H9 (cell line): ENCODE measurements at regions not wholly inside any gene's neighbourhood (a gene's known extent, or its start where the extent isn't known, plus 50 kb on each side); places are given as distances from the start of the nearest gene placed in this dataset.

Experiments
- DNase-seq: peaks from one replicate; pipeline ENCODE4 v3.0.0-alpha.2; 2017
- H2AFZ ChIP-seq: one replicate; pipeline ENCODE4 v1.6.1; 2013; ENCODE audit warnings: mild to moderate bottlenecking, low read length, control low read depth, moderate library complexity
- H2AK5ac ChIP-seq: 2 replicates; pipeline ENCODE4 v1.6.1; 2013; ENCODE audit warnings: low read length, control low read depth, mixed read lengths; ENCODE audit not compliant: insufficient read length
- H2BK120ac ChIP-seq: one replicate; pipeline ENCODE4 v1.6.1; 2013; ENCODE audit warnings: low read depth, mild to moderate bottlenecking, low read length, control low read depth, inconsistent platforms; ENCODE audit not compliant: poor library complexity, severe bottlenecking
- H2BK12ac ChIP-seq: 2 replicates; pipeline ENCODE4 v1.6.1; 2013; ENCODE audit warnings: low read length, control low read depth, mixed read lengths, low read depth; ENCODE audit not compliant: insufficient read length
- H2BK15ac ChIP-seq: 2 replicates; pipeline ENCODE4 v1.6.1; 2013; ENCODE audit warnings: low read depth, low read length, control low read depth
- H2BK20ac ChIP-seq: one replicate; pipeline ENCODE4 v1.6.1; 2013; ENCODE audit warnings: low read depth, mild to moderate bottlenecking, low read length, control low read depth, inconsistent platforms; ENCODE audit not compliant: poor library complexity, severe bottlenecking
- H2BK5ac ChIP-seq: 2 replicates; pipeline ENCODE4 v1.6.1; 2013; ENCODE audit warnings: low read length, control low read depth, mixed read lengths; ENCODE audit not compliant: insufficient read length
- H3K14ac ChIP-seq: 2 replicates; pipeline ENCODE4 v1.6.1; 2013; ENCODE audit warnings: low read length, control low read depth; ENCODE audit not compliant: insufficient read depth
- H3K18ac ChIP-seq: 2 replicates; pipeline ENCODE4 v1.6.1; 2013; ENCODE audit warnings: low read depth, mild to moderate bottlenecking, mixed read lengths, low read length, control low read depth; ENCODE audit not compliant: insufficient read length
- H3K23ac ChIP-seq: 2 replicates; pipeline ENCODE4 v1.6.1; 2013; ENCODE audit warnings: low read length, control low read depth, mixed read lengths, low read depth; ENCODE audit not compliant: insufficient read length
- H3K23me2 ChIP-seq: 2 replicates; pipeline ENCODE4 v1.6.1; 2013; ENCODE audit warnings: low read depth, mild to moderate bottlenecking, mixed read lengths, low read length, control low read depth; ENCODE audit not compliant: insufficient read length, poor library complexity, severe bottlenecking
- H3K27ac ChIP-seq: 2 replicates; pipeline ENCODE4 v1.5.1; 2013; ENCODE audit warnings: low read length, control low read depth, mixed read lengths, low read depth; ENCODE audit not compliant: insufficient read length
- H3K27me3 ChIP-seq: 2 replicates; pipeline ENCODE4 v1.6.1; 2013; ENCODE audit warnings: low read length, control low read depth, inconsistent platforms; ENCODE audit not compliant: insufficient read depth
- H3K4ac ChIP-seq: 2 replicates; pipeline ENCODE4 v1.6.1; 2013; ENCODE audit warnings: low read depth, mild to moderate bottlenecking, control low read depth, inconsistent platforms, low read length, moderate library complexity
- H3K4me1 ChIP-seq: 2 replicates; pipeline ENCODE4 v1.6.1; 2013; ENCODE audit warnings: low read length, control low read depth, inconsistent platforms; ENCODE audit not compliant: insufficient read depth
- H3K4me2 ChIP-seq: 2 replicates; pipeline ENCODE4 v1.6.1; 2013; ENCODE audit warnings: low read length, control low read depth, mixed read lengths; ENCODE audit not compliant: insufficient read length, insufficient read depth
- H3K56ac ChIP-seq: 2 replicates; pipeline ENCODE4 v1.6.1; 2013; ENCODE audit warnings: low read depth, mild to moderate bottlenecking, mixed read lengths, low read length, control low read depth; ENCODE audit not compliant: insufficient read length
- H3K79me1 ChIP-seq: 2 replicates; pipeline ENCODE4 v1.6.1; 2013; ENCODE audit warnings: low read depth, mild to moderate bottlenecking, moderate library complexity, low read length, control low read depth, inconsistent platforms; ENCODE audit not compliant: insufficient read depth, poor library complexity, severe bottlenecking
- H3K79me2 ChIP-seq: 2 replicates; pipeline ENCODE4 v1.6.1; 2013; ENCODE audit warnings: low read length, control low read depth, inconsistent platforms; ENCODE audit not compliant: insufficient read depth
- H3K9ac ChIP-seq: 2 replicates; pipeline ENCODE4 v1.6.1; 2013; ENCODE audit warnings: low read length, control low read depth, mixed read lengths; ENCODE audit not compliant: insufficient read length; ENCODE audit errors: extremely low read depth
- H3K9me3 ChIP-seq: one replicate; pipeline ENCODE4 v1.6.1; 2013; ENCODE audit warnings: low read depth, low read length, inconsistent platforms; ENCODE audit not compliant: control insufficient read depth
- H3T11ph ChIP-seq: one replicate; pipeline ENCODE4 v1.6.1; 2013; ENCODE audit warnings: mild to moderate bottlenecking, low read length, control low read depth, inconsistent platforms
- H4K20me1 ChIP-seq: one replicate; pipeline ENCODE4 v1.6.1; 2013; ENCODE audit not compliant: control insufficient read depth, insufficient read length, insufficient read depth
- H4K5ac ChIP-seq: 2 replicates; pipeline ENCODE4 v1.6.1; 2013; ENCODE audit warnings: low read depth, mild to moderate bottlenecking, mixed read lengths, low read length, control low read depth; ENCODE audit not compliant: insufficient read length
- H4K8ac ChIP-seq: replicated peaks from 2 replicates; pipeline ENCODE4 v1.6.1; 2013; ENCODE audit warnings: low read length, control low read depth, mixed read lengths, low read depth; ENCODE audit not compliant: insufficient read length
- H4K91ac ChIP-seq: 2 replicates; pipeline ENCODE4 v1.6.1; 2013; ENCODE audit warnings: low read depth, mild to moderate bottlenecking, moderate library complexity, mixed read lengths, low read length, control low read depth; ENCODE audit not compliant: insufficient read length
- H3K27ac Mint-ChIP-seq, 3 experiments: 2 replicates in 2 of 3; 3 replicates in 1 of 3; pipeline ENCODE4 v1.8.0; 2020 to 2021; ENCODE audit warnings: mixed read lengths in 3 of 3, mild to moderate bottlenecking in 1 of 3, moderate library complexity in 1 of 3
- H3K27me3 Mint-ChIP-seq: 2 replicates; pipeline ENCODE4 v1.8.0; 2021; ENCODE audit warnings: low read depth, mild to moderate bottlenecking, moderate library complexity, mixed read lengths
- H3K36me3 Mint-ChIP-seq, 3 experiments: 2 replicates in 2 of 3; 3 replicates in 1 of 3; pipeline ENCODE4 v1.8.0; 2020 to 2021; ENCODE audit warnings: low read depth in 3 of 3, mixed read lengths in 3 of 3; ENCODE audit not compliant: insufficient read depth in 1 of 3
- H3K4me1 Mint-ChIP-seq, 2 experiments: 2 replicates each; pipeline ENCODE4 v1.8.0; 2020; ENCODE audit warnings: mixed read lengths in 2 of 2
- H3K4me3 Mint-ChIP-seq, 2 experiments: 2 replicates in 1 of 2; 3 replicates in 1 of 2; pipeline ENCODE4 v1.8.0; 2020 to 2021; ENCODE audit warnings: mild to moderate bottlenecking in 2 of 2, mixed read lengths in 2 of 2, moderate library complexity in 1 of 2
- H3K9me3 Mint-ChIP-seq, 2 experiments: 2 replicates in 1 of 2; 3 replicates in 1 of 2; pipeline ENCODE4 v1.8.0; 2020; ENCODE audit warnings: mild to moderate bottlenecking in 2 of 2, mixed read lengths in 2 of 2, moderate library complexity in 1 of 2
- WGBS: extraction: QIAGEN DNeasy Blood & Tissue Kit; methylation state at CpG from one replicate; pipeline ENCODE4 v1.1.7; 2013; ENCODE audit warnings: missing lambda C conversion rate, low lambda C conversion rate, mixed read lengths; ENCODE audit not compliant: insufficient read length; ENCODE audit errors: extremely low coverage; 5-methylcytosine and 5-hydroxymethylcytosine counted together
- TF ChIP-seq, protein P1 (sequence below): fragments of 200-600 bp; sonication (generic); conservative IDR thresholded peaks from 3 replicates; pipeline ENCODE4 v1.8.0; 2021; ENCODE audit warnings: antibody characterized with exemption, mild to moderate bottlenecking

DNA sequence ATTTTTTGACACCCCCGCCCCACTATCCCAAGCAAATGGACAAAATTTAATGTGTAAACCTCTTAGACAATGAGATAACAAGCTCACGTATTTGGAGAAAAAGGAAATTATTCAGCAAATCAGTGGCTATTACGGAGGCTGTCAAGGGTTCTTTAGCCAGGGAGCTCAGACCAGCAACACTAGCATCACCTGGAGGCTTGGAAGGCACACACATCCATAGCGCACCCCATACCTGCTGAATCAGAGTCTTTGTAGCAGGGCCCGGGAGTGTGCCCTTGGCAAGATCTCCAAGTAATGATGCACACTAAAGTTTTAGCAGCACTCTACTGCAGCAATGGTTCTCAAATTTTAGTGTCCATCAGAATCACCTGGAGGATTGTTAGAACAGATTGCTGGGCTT is 223.2 kb upstream of the BTBD3 start:
- TF ChIP-seq, protein P1, sequence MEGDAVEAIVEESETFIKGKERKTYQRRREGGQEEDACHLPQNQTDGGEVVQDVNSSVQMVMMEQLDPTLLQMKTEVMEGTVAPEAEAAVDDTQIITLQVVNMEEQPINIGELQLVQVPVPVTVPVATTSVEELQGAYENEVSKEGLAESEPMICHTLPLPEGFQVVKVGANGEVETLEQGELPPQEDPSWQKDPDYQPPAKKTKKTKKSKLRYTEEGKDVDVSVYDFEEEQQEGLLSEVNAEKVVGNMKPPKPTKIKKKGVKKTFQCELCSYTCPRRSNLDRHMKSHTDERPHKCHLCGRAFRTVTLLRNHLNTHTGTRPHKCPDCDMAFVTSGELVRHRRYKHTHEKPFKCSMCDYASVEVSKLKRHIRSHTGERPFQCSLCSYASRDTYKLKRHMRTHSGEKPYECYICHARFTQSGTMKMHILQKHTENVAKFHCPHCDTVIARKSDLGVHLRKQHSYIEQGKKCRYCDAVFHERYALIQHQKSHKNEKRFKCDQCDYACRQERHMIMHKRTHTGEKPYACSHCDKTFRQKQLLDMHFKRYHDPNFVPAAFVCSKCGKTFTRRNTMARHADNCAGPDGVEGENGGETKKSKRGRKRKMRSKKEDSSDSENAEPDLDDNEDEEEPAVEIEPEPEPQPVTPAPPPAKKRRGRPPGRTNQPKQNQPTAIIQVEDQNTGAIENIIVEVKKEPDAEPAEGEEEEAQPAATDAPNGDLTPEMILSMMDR, result peak; percentile 32; the same call in 1 of the 3 replicates
- H3K9ac ChIP-seq, result no peak overlapping the region

More for the DNA sequence above, 223.2 kb upstream of the BTBD3 start:
- no peak overlapping the region for H3K4ac ChIP-seq
- H3K56ac ChIP-seq, result no peak overlapping the region
- H3K4me1 ChIP-seq, result no peaks in the 10 kb centered on the region
- no peak overlapping the region for H2BK20ac ChIP-seq
- no peak overlapping the region for H3K27ac Mint-ChIP-seq
- no peak overlapping the region for H2BK12ac ChIP-seq
- no peak overlapping the region for H3K4me2 ChIP-seq
- H3K27me3 ChIP-seq, result no peaks in the 10 kb centered on the region
- no peak overlapping the region for H3T11ph ChIP-seq
- H3K4me3 Mint-ChIP-seq, result no peak overlapping the region
- H4K8ac ChIP-seq, result no peak overlapping the region
- no peaks in the 10 kb centered on the region for H3K9me3 ChIP-seq
- H2BK15ac ChIP-seq, result no peak overlapping the region
- peaks cover 8 to 9% of the 10 kb centered on the region in 2 experiments; a peak in 3 of 4 replicates for H3K4me1 Mint-ChIP-seq
- H3K9me3 Mint-ChIP-seq, result peaks cover 8 to 9% of the 10 kb centered on the region in 2 experiments; a peak in 4 of 5 replicates
- H3K23me2 ChIP-seq, result no peaks in the 10 kb centered on the region
- DNase-seq, result no peak
- H3K79me1 ChIP-seq, result no peaks in the 10 kb centered on the region
- H4K91ac ChIP-seq, result no peak overlapping the region
- no peak overlapping the region for H2AK5ac ChIP-seq
- WGBS, result no CpG with 5 or more reads among the region's 5 CpGs
- H2AFZ ChIP-seq, result no peak overlapping the region
- no peak overlapping the region for H3K14ac ChIP-seq
- H4K20me1 ChIP-seq, result no peaks in the 10 kb centered on the region
- H3K36me3 Mint-ChIP-seq, result peaks cover 0 to 10% (median 5%) of the 10 kb centered on the region in 3 experiments; a peak in 6 of 7 replicates
- H2BK5ac ChIP-seq, result no peak overlapping the region
- no peaks in the 10 kb centered on the region for H3K27me3 Mint-ChIP-seq
- no peak overlapping the region for H4K5ac ChIP-seq
- no peak overlapping the region for H3K18ac ChIP-seq
- H3K79me2 ChIP-seq, result no peaks in the 10 kb centered on the region
- H3K23ac ChIP-seq, result no peak overlapping the region
- H3K27ac ChIP-seq, result no peak overlapping the region
- no peak overlapping the region for H2BK120ac ChIP-seq
